Stimulated activated CD4-positive, alpha-beta T cell treated with anti-CD3 and anti-CD28 coated beads, Interleukin-4, amount 100 ng/mL, for 48 hours (primary cell): ENCODE measurements at regions not wholly inside any gene's neighbourhood (a gene's known extent, or its start where the extent isn't known, plus 50 kb on each side); places are given as distances from the start of the nearest gene placed in this dataset.
"Not testable (repeated sequence)": the region's sequence is repeated elsewhere in the genome, so short reads cannot be mapped to it uniquely, and the experiment has no call there.

Experiments used
- DNase-seq, 2 donors: peaks; one replicate each; pipeline ENCODE4 v3.0.0-alpha.2; 2020; ENCODE audit warnings: low read depth in 2 of 2

- no peak for DNase-seq
Observed at GRCh38 chr12:75666939-75667334, 155.5 kb upstream of the KRR1 start.

- DNase-seq = no peak
Observed at GRCh38 chr12:75666126-75666938, 154.9 kb upstream of the KRR1 start.

- DNase-seq = no peak
Observed at GRCh38 chr12:75665216-75665615, 153.8 kb upstream of the KRR1 start.

- no peak for DNase-seq
Observed at GRCh38 chr12:75662511-75663159, 151.2 kb upstream of the KRR1 start.

GRCh38 chr12:75661908-75662307 is 150.5 kb upstream of the KRR1 start:
- no peak for DNase-seq

- DNase-seq = no peak
Observed at GRCh38 chr12:75660805-75661404, 149.5 kb upstream of the KRR1 start.

GRCh38 chr12:75660107-75660530 is 148.7 kb upstream of the KRR1 start:
- DNase-seq = no peak

- DNase-seq = no peak
Observed at GRCh38 chr12:75658901-75659823, 147.8 kb upstream of the KRR1 start.

GRCh38 chr12:75658286-75658685 is 146.9 kb upstream of the KRR1 start:
- DNase-seq = no peak

- DNase-seq = no peak
Observed at GRCh38 chr12:75657831-75658230, 146.4 kb upstream of the KRR1 start.

GRCh38 chr12:75657354-75657753 is 145.9 kb upstream of the KRR1 start:
- DNase-seq = not testable (repeated sequence)

GRCh38 chr12:75656648-75657047 is 145.2 kb upstream of the KRR1 start:
- DNase-seq = no peak

GRCh38 chr12:75656210-75656609 is 144.8 kb upstream of the KRR1 start:
- DNase-seq = no peak

GRCh38 chr12:75655315-75655806 is 144.0 kb upstream of the KRR1 start:
- DNase-seq = no peak

GRCh38 chr12:75651342-75651695 is 139.9 kb upstream of the KRR1 start:
- no peak for DNase-seq

GRCh38 chr12:75650595-75651341 is 139.4 kb upstream of the KRR1 start:
- DNase-seq = no peak

- DNase-seq = no peak
Observed at GRCh38 chr12:75650100-75650499, 138.7 kb upstream of the KRR1 start.

GRCh38 chr12:75648856-75649255 is 137.4 kb upstream of the KRR1 start:
- no peak for DNase-seq

GRCh38 chr12:75646329-75647210 is 135.2 kb upstream of the KRR1 start:
- no peak for DNase-seq

GRCh38 chr12:75644472-75645072 is 133.2 kb upstream of the KRR1 start:
- DNase-seq = no peak
